HEK293T (cell line): ENCODE measurements at regions not wholly inside any gene's neighbourhood (a gene's known extent, or its start where the extent isn't known, plus 50 kb on each side); places are given as distances from the start of the nearest gene placed in this dataset.

Source experiments
- CTCF ChIA-PET: fragments of 350-600 bp; formaldehyde crosslinking; extraction: SDS; loops from one replicate; lab custom pipeline; 2021; ENCODE audit warnings: antibody characterized with exemption, inconsistent platforms; lab: Yijun Ruan, JAX
- POLR2A ChIA-PET: fragments of 350-600 bp; formaldehyde crosslinking; extraction: SDS; loops from one replicate; lab custom pipeline; 2020; ENCODE audit warnings: antibody characterized with exemption, inconsistent platforms; lab: Yijun Ruan, JAX
- DNase-seq: peaks from one replicate; pipeline ENCODE4 v3.0.0; 2012; ENCODE audit warnings: mixed read lengths; ENCODE audit errors: extremely low spot score
- ARNT ChIP-seq: fragments of 450-650 bp; IDR thresholded peaks from 2 replicates; pipeline ENCODE4 v1.6.1; 2017; ENCODE audit warnings: mild to moderate bottlenecking
- BHLHE40 ChIP-seq: fragments of 450-650 bp; IDR thresholded peaks from 2 replicates; pipeline ENCODE4 v1.6.1; 2016; ENCODE audit warnings: mild to moderate bottlenecking, moderate library complexity, borderline replicate concordance
- CTBP1 ChIP-seq: fragments of 450-650 bp; IDR thresholded peaks from 2 replicates; pipeline ENCODE4 v1.6.1; 2016; ENCODE audit warnings: borderline replicate concordance
- ELF4 ChIP-seq: fragments of 450-650 bp; IDR thresholded peaks from 2 replicates; pipeline ENCODE4 v1.6.1; 2017; ENCODE audit warnings: antibody characterized with exemption
- FOXA1 ChIP-seq: fragments of 450-650 bp; IDR thresholded peaks from 2 replicates; pipeline ENCODE4 v1.6.1; 2016; ENCODE audit warnings: mild to moderate bottlenecking
- FOXK2 ChIP-seq: fragments of 450-650 bp; IDR thresholded peaks from 2 replicates; pipeline ENCODE4 v1.6.1; 2016; ENCODE audit warnings: mild to moderate bottlenecking
- FOXM1 ChIP-seq: fragments of 450-650 bp; IDR thresholded peaks from 2 replicates; pipeline ENCODE4 v1.6.1; 2017; ENCODE audit warnings: mild to moderate bottlenecking, borderline replicate concordance
- HDGF ChIP-seq: fragments of 450-650 bp; IDR thresholded peaks from 2 replicates; pipeline ENCODE4 v1.6.1; 2017; ENCODE audit warnings: antibody characterized with exemption, borderline replicate concordance
- L3MBTL2 ChIP-seq: fragments of 450-650 bp; conservative IDR thresholded peaks from 2 replicates; pipeline ENCODE4 v1.6.1; 2016; ENCODE audit warnings: mild to moderate bottlenecking
- LEF1 ChIP-seq: fragments of 450-650 bp; IDR thresholded peaks from 2 replicates; pipeline ENCODE4 v1.6.1; 2017; ENCODE audit warnings: mild to moderate bottlenecking, borderline replicate concordance
- NFRKB ChIP-seq: fragments of 450-650 bp; IDR thresholded peaks from 2 replicates; pipeline ENCODE4 v1.6.1; 2016; ENCODE audit warnings: mild to moderate bottlenecking, moderate library complexity
- PKNOX1 ChIP-seq: fragments of 450-650 bp; IDR thresholded peaks from 2 replicates; pipeline ENCODE4 v1.6.1; 2016
- SP1 ChIP-seq: fragments of 450-650 bp; IDR thresholded peaks from 2 replicates; pipeline ENCODE4 v1.6.1; 2017
- SUZ12 ChIP-seq: fragments of 450-650 bp; IDR thresholded peaks from 2 replicates; pipeline ENCODE4 v1.6.1; 2016; ENCODE audit warnings: mild to moderate bottlenecking
- TARDBP ChIP-seq: fragments of 450-650 bp; IDR thresholded peaks from 2 replicates; pipeline ENCODE4 v1.6.1; 2016
- ZNF384 ChIP-seq: fragments of 450-650 bp; IDR thresholded peaks from 2 replicates; pipeline ENCODE4 v1.6.1; 2016

DNA sequence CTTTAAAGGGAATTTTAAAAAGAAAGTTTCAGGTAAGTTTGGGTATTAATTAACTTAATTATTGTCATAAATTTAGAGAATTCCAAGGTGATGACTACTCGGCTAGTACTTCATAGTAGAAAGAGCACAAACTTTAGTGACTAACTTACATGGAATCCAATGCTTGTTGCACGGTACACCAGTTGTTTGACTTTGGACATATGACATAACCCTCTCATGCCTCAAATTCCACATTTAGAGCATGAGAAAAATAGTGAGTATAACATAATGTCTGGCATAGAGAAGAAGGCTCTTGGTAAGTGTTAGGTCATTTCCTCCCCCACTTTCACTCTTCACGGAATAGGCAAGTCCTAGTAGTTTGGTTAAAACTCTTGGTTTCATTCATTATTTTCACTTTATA, 1249.4 kb upstream of the SLC10A2 start:
- CTCF ChIA-PET, result no interaction called here
- DNase-seq, result no peak
- POLR2A ChIA-PET, result no interaction called here
- TF ChIP-seq FOXM1 (no peak), SUZ12 (no peak), HDGF (no peak)

DNA sequence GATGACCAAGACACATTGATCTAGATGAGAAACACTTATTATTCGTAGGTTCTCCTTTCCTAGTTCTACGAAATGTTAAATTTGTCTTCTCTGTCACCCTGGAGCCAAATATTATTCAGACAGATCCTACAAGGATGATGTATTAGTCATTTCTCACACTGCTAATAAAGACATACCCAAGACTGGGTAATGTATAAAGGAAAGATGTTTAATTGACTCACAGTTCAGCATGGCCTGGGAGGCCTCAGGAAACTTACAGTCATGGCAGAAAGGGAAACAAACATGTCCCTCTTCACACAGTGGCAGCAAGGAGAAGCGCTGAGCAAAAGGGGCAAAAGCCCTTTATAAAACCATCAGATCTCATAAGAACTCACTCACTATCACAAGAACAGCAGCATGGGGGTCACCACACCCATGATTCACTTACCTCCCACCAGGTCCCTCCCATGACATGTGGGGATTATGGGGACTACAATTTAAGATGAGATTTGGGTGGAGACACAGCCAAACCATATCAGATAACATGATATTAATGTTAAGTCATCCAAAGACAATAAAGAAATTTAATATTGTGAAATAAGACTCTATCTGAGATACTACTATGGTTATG, 1248.8 kb upstream of the SLC10A2 start:
- ChIA-PET CTCF (no interaction called here), POLR2A (no interaction called here)
- DNase-seq, result no peak
- TF ChIP-seq FOXM1, result no peak
- no peak for TF ChIP-seq FOXK2
- TF ChIP-seq TARDBP, result no peak
- no peak for TF ChIP-seq ELF4
- TF ChIP-seq FOXA1, result no peak
- no peak for TF ChIP-seq SUZ12
- no peak for TF ChIP-seq BHLHE40
- no peak for TF ChIP-seq HDGF
- no peak for TF ChIP-seq PKNOX1

- no peak for DNase-seq
- ChIA-PET POLR2A (no interaction called here), CTCF (no interaction called here)
- TF ChIP-seq FOXA1 (no peak), ELF4 (no peak), L3MBTL2 (no peak), PKNOX1 (no peak), FOXK2 (no peak), HDGF (no peak)
Observed at GRCh38 chr13:104314321-104314720, 1248.1 kb upstream of the SLC10A2 start.

GRCh38 chr13:104310861-104311260, 1244.6 kb upstream of the SLC10A2 start:
- no peak for DNase-seq
- CTCF ChIA-PET, result no interaction called here
- POLR2A ChIA-PET, result no interaction called here
- TF ChIP-seq CTBP1 (no peak), ARNT (no peak), ELF4 (no peak), ZNF384 (no peak)

DNA sequence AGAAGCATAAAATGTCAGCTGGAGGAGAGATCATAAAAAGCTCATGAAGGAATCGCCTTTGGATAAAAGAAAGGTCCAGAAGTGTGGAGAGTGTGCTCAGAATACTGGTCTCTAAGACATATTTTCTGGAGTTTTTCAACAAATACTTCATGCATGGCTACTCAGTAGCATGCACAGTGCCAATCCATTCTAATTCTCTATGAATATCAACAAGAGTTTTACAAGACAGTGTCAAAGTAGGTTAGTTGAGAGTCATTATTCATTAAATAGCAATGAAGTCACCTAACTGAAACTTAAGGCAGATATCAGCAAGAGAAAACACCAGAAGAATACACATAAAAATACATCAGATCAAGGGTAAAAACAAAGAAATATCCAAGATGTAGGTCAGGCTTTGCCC, 1243.2 kb upstream of the SLC10A2 start:
- POLR2A ChIA-PET, result no interaction called here
- TF ChIP-seq NFRKB, result no peak
- TF ChIP-seq FOXK2, result no peak
- no peak for TF ChIP-seq L3MBTL2
- TF ChIP-seq FOXA1, result no peak
- TF ChIP-seq SUZ12, result no peak
- no peak for TF ChIP-seq TARDBP
- no peak for TF ChIP-seq LEF1
- no peak for TF ChIP-seq ZNF384
- no peak for TF ChIP-seq HDGF
- TF ChIP-seq CTBP1, result no peak
- TF ChIP-seq SP1, result no peak
- no peak for TF ChIP-seq ARNT
- TF ChIP-seq ELF4, result no peak
- TF ChIP-seq BHLHE40, result no peak
- no peak for TF ChIP-seq FOXM1
- TF ChIP-seq PKNOX1, result no peak
- no peak for DNase-seq
- CTCF ChIA-PET, result no interaction called here

GRCh38 chr13:104301171-104301975, 1235.2 kb upstream of the SLC10A2 start:
- POLR2A ChIA-PET, result no interaction called here
- no peak for TF ChIP-seq ELF4
- TF ChIP-seq FOXA1, result no peak
- no peak for TF ChIP-seq HDGF
- TF ChIP-seq NFRKB, result no peak
- no peak for TF ChIP-seq ZNF384
- no peak for TF ChIP-seq FOXM1
- no peak for TF ChIP-seq TARDBP
- no peak for TF ChIP-seq FOXK2
- TF ChIP-seq ARNT, result no peak
- no peak for TF ChIP-seq PKNOX1
- CTCF ChIA-PET, result no interaction called here
- no peak for DNase-seq
